Thyroid gland (tissue), 4 donors: ENCODE measurements at regions not wholly inside any gene's neighbourhood (a gene's known extent, or its start where the extent isn't known, plus 50 kb on each side); places are given as distances from the start of the nearest gene placed in this dataset. TPM values are rescaled to one million over a fixed set of nuclear protein-coding genes. Genes with fewer than 3 reads are reported as not detected.
A peak's percentile ranks its signal among the peaks of the same experiment; 100 is the strongest.

Experiments
- DNase-seq, 2 donors: peaks; one replicate each; pipeline ENCODE4 v3.0.0-alpha.2; 2019
- H3K27ac ChIP-seq, 3 donors: fragments of 200-600 bp; sonication (generic); 1 replicate in 2 of 3; 2 replicates in 1 of 3; pipeline ENCODE4 v1.5.1; 2016 to 2019; ENCODE audit warnings: mild to moderate bottlenecking in 1 of 3, moderate library complexity in 1 of 3
- H3K27me3 ChIP-seq: fragments of 200-600 bp; sonication (generic); one replicate; pipeline ENCODE4 v1.5.1; 2019
- H3K36me3 ChIP-seq, 2 donors: fragments of 200-600 bp; sonication (generic); one replicate each; pipeline ENCODE4 v1.5.1; 2016 to 2019
- H3K4me1 ChIP-seq, 2 donors: fragments of 200-600 bp; sonication (generic); one replicate each; pipeline ENCODE4 v1.5.1; 2017 to 2019
- H3K4me3 ChIP-seq, 3 donors: fragments of 200-600 bp; sonication (generic); replicated peaks in 1 of 3; 1 replicate in 2 of 3; 2 replicates in 1 of 3; pipeline ENCODE4 v1.5.1; 2016; ENCODE audit warnings: mild to moderate bottlenecking in 1 of 3
- H3K9me3 ChIP-seq: fragments of 200-600 bp; sonication (generic); one replicate; pipeline ENCODE4 v1.5.1; 2017
- CTCF ChIP-seq, 6 experiments: fragments of 200-600 bp in 3 of 6; fragments of 450-650 bp in 3 of 6; sonication (generic) in 3 of 6; IDR thresholded peaks; one replicate each; pipeline ENCODE4 v1.5.1; 2016 to 2019; ENCODE audit warnings: antibody characterized with exemption in 6 of 6, mild to moderate bottlenecking in 2 of 6, inconsistent platforms in 1 of 6, moderate library complexity in 1 of 6
- POLR2A ChIP-seq, 2 donors: fragments of 450-650 bp; IDR thresholded peaks; one replicate each; pipeline ENCODE4 v1.6.1; 2017; ENCODE audit warnings: antibody characterized with exemption in 2 of 2, mild to moderate bottlenecking in 2 of 2, moderate library complexity in 1 of 2
- WGBS, 2 donors: methylation state at CpG; one replicate each; pipeline ENCODE4 v1.1.5; 2017; 5-methylcytosine and 5-hydroxymethylcytosine counted together
- intact Hi-C: fragments of 100-400 bp; cut with DNase I; formaldehyde crosslinking; loops from one replicate; pipeline ENCODE4 v1.15.1; 2023
- small RNA-seq: library from RNA; depleted of rRNA; stranded (forward); fragments of <200 nt; gene quantifications from one replicate; pipeline ENCODE3, GENCODE V24; 2016

GRCh38 chr12:108076556-108076955 lies 52.5 kb upstream of the WSCD2 start:
- Histone ChIP-seq H3K27me3 (no peaks in the 10 kb centered on the region), H3K36me3 (no peaks in the 10 kb centered on the region), H3K4me1 (peaks cover 0 to 4% of the 10 kb centered on the region in 2 donors), H3K4me3 (no peak overlapping the region), H3K27ac (no peak overlapping the region), H3K9me3 (no peaks in the 10 kb centered on the region)
- intact Hi-C loops: no loop called here
- DNase-seq: peak in 1 of 2 donors; percentile 34
- TF ChIP-seq POLR2A (IDR thresholded peaks at IDR 0.05): no peak
- no peak for TF ChIP-seq CTCF (IDR thresholded peaks at IDR 0.05)
- WGBS, 2 donors: 42 to 61% methylated on average over 5 of the region's 5 CpGs

- Histone ChIP-seq H3K4me3 (no peak overlapping the region), H3K4me1 (peaks cover 0 to 4% of the 10 kb centered on the region in 2 donors), H3K9me3 (no peaks in the 10 kb centered on the region), H3K36me3 (no peaks in the 10 kb centered on the region), H3K27ac (no peak overlapping the region), H3K27me3 (no peaks in the 10 kb centered on the region)
- DNase-seq: no peak
- intact Hi-C loops: no loop called here
- 81 to 91% methylated on average over 3 of the region's 3 CpGs for WGBS, 2 donors
- TF ChIP-seq CTCF (IDR thresholded peaks at IDR 0.05): no peak
- no peak for TF ChIP-seq POLR2A (IDR thresholded peaks at IDR 0.05)
Measured at GRCh38 chr12:108078428-108078827, 50.7 kb upstream of the WSCD2 start.

Small RNA genes lying in the stretch of these regions (small RNA-seq; reads per million reads assigned to genes)
- not detected for gene AC126177.5
